Hematopoietic multipotent progenitor cell (in vitro differentiated cells): ENCODE measurements at regions not wholly inside any gene's neighbourhood (a gene's known extent, or its start where the extent isn't known, plus 50 kb on each side); places are given as distances from the start of the nearest gene placed in this dataset.
"Not testable (repeated sequence)": the region's sequence is repeated elsewhere in the genome, so short reads cannot be mapped to it uniquely, and the experiment has no call there.

Experiments used
- DNase-seq, 3 donors: peaks; one replicate each; pipeline ENCODE4 v3.0.0-alpha.2; 2011 to 2015; ENCODE audit warnings: low read depth in 2 of 3, low spot score in 2 of 3

DNA sequence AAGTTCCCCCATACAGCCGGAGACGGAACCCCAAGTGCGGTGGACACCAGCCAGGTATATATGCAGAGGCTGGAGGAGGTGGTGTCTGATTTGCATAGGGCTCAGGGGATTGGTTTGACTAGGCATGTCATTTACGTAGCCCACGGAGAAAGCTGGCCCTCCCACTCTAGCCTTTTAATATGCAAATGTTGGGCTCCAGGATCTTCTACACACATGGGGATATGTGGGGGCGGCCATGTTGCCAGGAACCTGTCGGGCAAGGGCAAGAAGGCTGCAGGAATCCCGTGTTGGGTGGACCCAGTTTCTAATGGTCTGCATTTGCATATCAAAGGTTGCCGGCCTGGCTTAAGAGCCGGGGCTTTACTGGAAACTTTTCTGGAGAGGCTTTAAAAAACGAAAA lies 57.4 kb downstream of the FTHL17 start:
- not testable (repeated sequence) for DNase-seq

DNA sequence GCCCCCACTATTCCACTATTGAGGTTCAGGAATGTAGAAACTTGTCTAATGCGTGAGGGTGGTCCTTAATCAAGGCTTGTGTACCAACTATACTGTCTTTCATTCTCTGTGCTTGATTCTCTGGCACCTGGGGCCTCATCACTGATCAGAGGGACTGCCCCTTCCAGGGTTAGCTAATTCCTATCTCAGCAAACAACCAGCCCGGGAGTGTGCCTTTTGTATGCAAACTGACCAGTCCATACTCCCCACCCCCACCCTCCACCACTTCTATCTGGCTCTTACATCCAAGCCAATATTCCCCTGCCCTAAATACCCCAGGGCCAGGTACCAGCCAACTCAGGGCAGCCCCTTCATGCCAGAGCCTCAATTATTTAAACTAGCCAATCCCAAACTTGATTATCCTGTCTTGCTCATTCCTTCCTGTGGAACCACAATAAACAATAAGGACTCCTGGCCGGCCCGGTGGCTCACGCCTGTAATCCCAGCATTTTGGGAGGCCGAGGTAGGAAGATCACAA lies 59.3 kb downstream of the FTHL17 start:
- DNase-seq: no peak

DNA sequence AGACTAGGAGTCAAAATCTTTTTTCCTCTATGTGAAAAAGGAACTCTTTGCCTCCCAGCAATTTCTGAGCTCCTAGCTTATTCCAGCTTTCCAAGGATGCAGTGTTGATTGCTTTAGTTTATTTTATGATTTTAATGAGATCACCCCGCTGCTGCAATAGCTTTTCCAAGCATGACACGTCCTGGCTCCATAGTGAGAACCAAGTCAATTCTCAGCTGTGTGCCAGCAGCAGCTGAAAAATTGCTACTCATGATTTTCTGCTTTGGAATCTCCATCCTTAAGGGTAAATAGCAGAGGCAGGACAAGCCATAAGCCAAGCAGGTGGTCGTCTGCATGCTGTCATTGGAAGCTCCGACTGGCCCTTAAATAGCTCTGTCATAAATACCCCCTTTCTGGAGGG lies 64.5 kb downstream of the FTHL17 start:
- no peak for DNase-seq

DNA sequence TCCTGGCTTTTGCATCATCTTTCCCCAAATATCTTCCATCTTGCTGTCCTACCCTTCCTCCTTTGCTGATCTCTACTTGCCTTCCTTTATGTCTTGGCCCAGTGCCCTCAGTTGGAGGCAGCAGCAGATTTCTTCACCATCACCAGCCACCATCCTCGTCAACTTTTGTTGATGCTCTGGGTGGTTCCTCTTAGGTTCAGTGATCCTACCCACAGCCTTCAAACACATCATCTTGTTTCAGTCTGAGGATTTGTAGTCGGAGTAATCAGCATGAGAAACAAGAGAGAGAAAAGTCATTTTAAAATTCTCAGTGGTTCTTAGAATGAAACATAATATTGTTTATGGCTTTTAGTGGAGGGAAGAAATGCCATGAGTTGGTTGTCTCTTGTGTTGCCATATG lies 65.8 kb downstream of the FTHL17 start:
- no peak for DNase-seq

DNA sequence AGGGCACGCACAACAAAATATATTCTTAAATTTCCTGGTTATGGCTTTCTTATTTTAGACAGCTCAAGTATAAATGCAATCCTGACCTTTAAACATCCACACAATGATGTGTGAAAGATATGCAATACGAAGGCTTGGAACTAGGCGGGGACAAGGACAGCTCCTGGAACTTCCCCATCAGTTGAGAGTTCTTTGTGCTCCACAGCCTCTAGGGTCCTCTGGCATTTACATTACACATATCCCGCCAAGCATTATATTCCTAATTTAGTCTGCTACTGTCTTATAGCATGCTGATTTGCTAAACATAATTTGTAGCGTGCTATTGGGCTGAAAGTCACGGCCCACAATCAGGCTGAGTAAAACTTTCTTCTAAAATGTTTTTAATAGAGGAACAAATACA lies 74.4 kb downstream of the FTHL17 start:
- DNase-seq: no peak

DNA sequence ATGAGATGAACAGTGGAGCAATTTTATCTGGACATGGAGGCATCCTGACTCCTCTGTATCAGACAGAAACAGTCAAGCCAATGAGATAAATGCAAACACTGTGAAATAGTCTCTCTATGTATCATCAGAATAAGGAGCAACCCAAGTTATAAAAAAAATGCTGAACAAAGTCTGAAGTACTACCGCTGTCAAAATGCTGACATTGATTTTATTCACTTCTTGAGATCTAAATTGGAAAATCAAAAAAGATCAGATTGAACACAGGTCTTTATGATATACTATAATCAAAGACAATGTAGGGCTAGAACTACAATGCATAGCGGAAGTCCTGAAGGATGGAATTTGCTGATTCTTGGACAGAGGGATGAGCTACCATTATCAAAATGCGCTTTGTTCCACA lies 76.1 kb downstream of the FTHL17 start:
- DNase-seq: no peak

DNA sequence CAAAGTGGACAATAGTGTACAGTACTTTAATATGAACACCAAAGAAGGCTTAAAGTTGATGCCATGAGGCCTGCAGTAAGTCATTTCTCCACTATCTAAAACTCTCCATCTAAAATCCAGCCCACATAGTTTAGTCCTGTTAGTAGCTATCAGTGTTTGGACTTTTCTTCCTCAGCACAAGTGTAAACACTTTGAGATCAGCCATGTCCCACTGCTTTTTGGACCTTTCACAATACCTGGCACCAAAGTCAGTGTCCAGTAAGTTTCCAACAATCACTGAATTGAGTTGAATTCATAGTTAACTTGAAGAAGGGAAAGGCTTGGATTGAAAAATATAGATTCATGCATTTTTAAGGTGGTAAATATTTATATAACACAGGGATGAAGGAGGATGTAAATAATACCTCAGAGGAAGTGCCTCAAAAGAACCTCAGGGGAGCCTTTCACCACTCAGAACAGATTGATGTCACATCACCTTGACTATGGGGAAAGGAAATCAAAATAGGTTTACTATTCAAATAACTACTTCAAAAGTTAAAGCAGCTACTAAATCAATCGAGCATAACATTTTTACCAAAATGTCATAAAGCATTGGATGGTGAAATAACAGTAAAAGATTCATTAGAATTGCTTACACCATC lies 76.7 kb downstream of the FTHL17 start:
- DNase-seq: no peak

DNA sequence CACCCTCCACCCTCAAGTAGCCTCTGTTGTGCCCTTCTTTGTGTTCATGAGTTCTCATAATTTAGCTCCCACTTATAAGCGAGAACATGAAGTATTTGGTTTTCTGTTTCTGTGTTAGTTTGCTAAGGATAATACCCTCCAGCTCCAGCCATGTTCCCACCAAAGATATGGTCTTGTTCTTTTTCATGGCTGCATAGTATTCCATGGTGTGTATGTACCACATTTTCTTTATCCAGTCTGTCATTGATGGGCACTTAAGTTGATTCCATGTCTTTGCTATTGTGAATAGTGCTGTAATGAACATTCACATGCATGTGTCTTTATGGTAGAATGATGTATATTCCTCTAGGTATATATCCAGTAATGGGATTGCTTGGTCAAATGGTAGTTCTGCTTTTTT lies 77.8 kb downstream of the FTHL17 start:
- not testable (repeated sequence) for DNase-seq

DNA sequence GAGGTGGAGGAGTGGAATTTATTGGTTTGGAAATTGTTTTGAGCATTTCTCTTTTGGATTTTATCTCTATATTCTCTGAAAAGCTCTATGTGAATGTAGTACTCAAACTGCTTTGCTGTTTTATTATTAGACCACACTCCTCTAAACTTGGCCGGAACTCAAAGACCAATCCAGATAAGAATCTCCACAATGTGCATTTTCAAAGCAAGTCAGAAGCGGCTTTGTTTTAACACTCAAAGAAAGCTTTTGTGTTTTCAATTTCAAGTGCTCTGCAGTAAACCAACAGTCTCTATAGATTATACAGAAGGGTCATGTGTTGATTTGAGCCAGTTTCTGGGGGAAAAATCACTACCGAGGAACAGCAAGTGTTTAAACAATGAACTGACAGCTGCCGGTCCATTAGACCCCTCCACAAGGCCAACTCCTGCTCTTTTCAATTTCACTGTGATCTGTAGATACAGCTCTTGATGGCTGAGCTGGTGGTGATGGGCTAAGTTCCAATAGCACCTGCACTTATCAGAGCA lies 79.4 kb downstream of the FTHL17 start:
- DNase-seq: peak in 1 of 3 donors; percentile 46

DNA sequence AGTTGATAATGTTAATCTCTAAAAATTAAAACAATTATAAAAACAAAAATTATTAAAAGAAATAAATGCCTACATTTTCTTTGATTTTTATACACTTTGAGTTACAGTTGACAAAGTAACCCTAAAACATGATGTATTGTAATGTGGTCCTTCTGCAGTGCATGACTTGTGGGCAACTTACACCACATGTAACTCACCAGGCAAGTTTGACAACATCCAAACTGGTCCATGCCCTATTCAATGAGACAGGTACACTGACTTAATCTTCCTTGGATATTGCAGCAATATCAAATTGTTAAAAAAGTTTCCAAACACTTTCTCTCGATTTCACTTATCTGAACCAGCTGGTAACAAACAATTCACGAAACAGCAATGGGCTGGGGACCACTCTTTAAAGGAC lies 81.5 kb downstream of the FTHL17 start:
- DNase-seq: no peak

DNA sequence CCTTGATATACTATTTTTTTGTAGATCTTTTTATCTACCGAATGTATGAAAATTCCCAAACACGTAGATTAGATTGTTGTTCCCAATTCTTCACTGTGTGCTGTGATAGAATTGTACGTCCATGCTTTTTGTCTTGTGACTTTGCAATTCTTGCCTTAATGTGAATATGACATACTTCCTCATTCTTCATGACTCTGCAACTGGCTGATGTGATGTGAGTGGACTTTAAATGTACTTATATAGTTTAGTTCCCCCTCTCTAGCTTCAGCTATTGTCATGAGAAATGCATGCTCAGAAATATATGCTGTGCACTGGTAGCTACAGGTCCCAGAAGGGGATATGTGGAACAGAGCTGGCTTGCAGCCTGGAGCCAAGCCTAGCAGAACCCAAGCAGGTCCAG lies 89.4 kb downstream of the FTHL17 start:
- DNase-seq: peak in 2 of 3 donors; percentile 42 to 75

DNA sequence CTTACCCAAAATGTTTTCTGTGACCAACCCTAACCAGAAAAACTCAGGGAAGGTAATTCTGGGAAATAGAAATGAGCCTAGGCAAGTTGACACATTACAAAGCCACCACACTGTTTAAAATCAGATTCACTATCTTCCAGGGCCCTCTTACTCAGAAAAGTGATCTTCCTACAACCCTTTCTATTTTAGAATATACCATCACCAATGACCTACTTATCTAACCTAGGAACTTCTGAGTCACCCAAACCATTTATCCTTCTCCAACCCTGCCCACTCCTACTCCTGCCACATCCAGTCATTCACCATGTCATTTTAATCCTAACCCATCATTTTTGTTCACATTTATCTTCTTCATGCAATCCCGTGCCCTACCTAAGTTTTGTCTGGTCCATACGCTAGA lies 89.9 kb downstream of the FTHL17 start:
- DNase-seq: no peak

DNA sequence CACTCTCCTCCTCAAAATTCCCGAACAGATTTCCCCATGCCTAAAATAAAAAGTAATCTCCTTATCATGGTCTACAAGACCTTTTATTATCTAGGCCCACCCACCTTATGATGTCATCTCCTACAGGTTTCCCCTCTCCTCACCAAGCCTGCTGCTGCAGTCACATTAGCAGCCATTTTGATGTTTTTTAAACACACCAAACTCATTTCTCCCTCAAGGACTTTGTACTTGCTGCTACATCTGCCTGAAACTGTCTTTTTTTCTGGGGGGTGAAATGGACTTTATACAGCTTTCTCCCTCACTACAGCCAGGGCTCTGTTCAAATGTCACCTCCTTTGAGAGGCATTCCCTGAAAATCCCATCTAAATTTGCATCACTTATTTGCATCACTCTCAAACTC lies 90.2 kb upstream of the TAB3 start:
- DNase-seq: no peak

DNA sequence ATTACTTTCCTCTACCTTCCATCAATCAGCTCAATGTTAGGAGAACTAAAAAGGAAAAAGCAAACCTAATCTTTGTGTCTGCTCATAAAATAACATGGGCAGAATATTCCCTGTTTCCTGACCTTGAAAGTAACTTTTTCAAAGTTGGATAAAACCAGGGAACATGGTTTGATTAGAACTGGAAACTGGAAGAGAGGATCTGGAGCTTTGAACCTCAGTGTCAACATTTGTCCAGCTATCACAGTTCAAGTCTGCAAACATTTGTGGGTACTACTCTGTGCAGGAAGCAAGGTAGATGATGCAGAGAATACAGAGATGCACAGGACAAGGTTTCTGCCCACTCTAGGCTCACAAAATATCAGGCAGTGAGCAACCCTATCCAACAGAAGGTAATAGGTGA lies 86.4 kb upstream of the TAB3 start:
- DNase-seq: no peak

DNA sequence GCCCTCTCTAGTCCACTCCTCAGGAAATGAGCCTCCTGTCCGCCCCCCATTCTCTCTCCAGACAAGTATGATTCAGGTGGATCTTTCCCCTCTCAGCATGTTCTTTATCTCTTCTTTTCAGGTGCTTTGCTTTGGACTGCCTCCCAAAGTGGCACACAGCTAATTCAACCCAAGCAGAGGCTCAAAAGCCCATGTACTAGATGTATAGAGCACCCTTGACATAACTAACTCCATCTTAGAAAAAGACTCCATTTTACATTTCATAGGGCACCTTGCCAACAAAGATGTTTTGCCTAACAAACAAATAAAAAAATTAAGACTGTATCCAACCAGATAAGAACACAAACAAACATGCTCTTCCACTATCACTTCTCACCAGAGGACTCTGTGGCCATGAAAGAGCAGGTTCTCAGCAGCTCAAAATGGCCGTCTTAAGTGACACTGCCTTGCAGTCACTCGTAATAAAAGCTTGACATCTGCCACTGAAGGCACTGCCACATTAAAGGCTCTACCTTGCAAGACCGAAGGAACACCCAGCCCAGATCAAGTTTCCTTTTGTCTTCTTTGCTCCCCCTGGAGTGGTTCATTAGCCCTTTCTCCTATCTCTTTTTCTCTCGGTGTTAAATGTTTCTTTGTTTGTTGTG lies 84.9 kb upstream of the TAB3 start:
- DNase-seq: no peak

DNA sequence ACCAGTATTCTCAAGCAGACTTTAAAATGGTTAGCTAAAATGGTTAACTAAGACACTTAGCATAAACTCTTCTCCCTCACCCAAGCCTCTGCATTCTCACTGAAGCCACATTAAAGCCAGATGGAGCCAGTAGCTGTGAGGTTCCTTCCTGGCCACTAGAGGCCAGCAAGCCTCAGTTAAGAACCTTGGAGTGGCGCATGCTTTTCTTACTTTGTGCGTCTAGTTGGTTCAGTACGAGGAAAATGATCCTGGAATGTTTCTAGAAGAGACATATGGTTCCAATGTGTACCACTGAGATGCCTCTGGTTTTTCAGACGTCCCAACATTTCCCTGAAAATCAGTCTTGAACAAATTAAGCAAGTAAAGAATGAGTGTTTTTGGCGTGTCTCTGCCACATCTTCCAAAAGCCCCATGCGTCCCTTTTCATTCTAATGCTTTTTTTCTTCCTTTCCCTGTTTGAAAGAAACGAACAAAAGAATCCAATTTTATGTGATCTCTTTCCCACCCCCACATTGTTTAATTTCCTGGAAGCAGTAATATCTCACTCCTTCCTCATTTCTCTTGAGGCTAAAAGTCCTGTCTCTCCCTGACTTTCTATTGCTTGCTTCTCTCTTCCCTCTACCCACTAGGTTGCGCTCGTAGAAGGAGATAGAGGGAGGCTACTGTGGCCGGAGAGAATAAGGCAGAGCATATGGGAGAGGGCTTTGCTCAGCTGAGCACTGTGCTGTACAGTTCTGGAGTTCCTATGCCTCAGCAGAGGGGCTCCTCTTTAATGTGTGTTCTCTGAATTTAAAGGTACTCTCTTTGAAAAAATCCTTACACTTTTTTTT lies 82.9 kb upstream of the TAB3 start:
- peak in 2 of 3 donors; percentile 20 to 44 for DNase-seq

DNA sequence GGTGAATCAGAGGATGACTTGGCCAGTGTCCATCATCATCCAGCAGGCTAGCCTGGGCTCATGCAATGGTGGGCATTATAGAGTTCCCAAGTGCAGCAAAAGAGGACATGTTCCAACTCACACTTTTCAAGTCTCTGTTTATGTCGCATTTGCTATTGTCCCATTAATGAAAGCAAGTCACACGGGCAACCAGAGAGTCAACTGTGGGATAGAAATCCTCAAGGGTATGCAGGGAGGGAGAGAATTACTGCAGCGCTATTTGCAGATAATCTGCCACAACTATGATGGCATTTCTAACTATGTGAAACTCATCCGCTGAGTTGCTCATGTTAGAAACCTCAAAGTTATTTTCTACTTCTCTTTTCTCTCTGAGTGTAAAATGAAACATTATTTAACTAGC lies 78.5 kb upstream of the TAB3 start:
- peak in 1 of 3 donors; percentile 0 for DNase-seq

DNA sequence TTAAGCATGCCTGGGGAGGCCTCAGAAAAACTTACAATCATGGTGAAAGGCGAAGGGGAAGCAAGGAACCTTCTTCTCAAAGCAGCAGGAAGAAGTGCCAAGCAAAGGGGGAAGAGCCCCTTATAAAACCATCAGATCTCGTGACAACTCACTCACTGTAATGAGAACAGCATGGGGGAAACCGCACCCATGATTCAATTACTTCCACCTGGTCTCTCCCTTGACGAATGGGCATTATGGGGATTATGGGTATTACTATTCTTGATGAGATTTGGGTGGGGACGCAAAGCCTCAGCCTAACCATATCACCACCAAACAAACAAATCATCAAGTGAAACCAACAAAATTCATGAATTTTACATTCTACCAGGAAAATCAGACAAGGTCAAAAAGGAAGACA lies 76.7 kb upstream of the TAB3 start:
- DNase-seq: no peak

DNA sequence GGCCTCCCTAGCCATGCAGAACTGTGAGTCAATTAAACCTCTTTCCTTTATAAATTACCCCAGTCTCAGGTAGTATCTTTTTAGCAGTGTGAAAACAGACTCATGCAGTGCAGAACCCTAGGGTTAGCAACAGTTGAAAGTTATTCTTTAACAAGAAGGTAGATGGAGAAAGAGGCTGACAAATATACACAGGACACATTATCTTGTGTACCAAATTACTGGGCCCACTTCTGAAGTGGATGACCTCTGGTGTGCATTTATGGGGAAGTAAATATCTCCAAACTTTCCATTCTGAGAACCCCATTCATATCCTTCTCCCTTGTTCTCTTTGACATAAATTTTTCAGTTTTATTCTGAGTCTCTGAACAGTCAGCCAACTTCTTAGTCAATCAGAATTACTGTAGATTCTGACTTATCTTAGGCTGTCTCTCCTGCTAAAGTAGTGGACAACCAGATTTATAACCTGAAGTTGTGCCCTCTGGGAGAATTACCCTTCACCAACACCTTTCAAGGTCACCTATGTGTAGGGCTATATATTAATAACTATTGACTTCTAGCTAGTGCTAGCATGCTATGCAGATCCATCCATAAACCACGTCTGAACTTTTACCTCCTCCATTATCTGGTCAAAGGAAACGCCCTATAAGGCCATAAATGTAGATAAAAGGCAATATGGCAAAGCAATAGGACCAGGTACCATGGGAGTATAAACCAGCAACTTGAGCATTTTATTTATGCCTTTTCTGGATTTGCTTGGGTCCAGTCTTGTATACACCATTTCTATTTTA lies 72.5 kb upstream of the TAB3 start:
- no peak for DNase-seq

DNA sequence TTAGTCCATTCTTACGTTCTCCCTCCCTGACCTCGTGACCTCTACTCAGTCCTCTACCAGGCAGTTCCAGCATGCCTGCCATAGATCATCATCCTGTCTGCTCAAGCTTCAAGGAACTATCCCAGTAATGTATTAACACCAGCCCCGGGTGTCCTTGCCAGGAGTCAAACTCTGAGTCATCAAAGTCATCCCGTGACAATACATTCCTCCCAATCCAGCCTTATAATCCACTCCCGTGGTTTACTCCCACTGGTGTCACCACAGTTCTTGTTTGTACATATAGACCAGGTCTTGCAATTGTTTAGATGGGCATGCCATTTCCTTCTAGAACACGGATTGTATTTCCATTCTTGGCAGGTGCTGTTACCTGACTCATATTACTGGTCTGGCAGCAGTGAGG lies 68.7 kb upstream of the TAB3 start:
- no peak for DNase-seq

DNA sequence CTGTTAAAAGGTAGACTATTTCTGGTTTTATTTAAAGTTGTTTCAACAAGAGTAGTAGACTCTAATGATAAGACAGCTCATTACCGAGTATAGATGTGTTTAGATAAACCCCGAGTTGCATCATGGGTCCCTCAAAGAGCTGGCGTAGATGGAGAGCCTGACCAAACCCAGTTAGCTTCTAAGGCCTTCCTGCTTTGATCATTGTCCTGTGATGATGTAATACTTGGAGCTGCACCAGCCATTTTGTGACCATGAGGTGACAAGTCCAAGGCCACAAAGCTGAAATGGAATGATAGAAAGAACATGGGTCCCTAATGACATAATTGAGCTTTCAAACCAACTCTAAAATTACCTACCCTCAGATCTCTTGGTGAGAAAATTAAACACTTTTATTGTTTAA lies 66.6 kb upstream of the TAB3 start:
- DNase-seq: no peak
